Activated CD4-positive, alpha-beta T cell treated with anti-CD3 and anti-CD28 coated beads for 1 hour (primary cell): ENCODE measurements at regions not wholly inside any gene's neighbourhood (a gene's known extent, or its start where the extent isn't known, plus 50 kb on each side); places are given as distances from the start of the nearest gene placed in this dataset.
"Not testable (repeated sequence)": the region's sequence is repeated elsewhere in the genome, so short reads cannot be mapped to it uniquely, and the experiment has no call there.

Experiments used
- DNase-seq: peaks from one replicate; pipeline ENCODE4 v3.0.0-alpha.2; 2020

DNA sequence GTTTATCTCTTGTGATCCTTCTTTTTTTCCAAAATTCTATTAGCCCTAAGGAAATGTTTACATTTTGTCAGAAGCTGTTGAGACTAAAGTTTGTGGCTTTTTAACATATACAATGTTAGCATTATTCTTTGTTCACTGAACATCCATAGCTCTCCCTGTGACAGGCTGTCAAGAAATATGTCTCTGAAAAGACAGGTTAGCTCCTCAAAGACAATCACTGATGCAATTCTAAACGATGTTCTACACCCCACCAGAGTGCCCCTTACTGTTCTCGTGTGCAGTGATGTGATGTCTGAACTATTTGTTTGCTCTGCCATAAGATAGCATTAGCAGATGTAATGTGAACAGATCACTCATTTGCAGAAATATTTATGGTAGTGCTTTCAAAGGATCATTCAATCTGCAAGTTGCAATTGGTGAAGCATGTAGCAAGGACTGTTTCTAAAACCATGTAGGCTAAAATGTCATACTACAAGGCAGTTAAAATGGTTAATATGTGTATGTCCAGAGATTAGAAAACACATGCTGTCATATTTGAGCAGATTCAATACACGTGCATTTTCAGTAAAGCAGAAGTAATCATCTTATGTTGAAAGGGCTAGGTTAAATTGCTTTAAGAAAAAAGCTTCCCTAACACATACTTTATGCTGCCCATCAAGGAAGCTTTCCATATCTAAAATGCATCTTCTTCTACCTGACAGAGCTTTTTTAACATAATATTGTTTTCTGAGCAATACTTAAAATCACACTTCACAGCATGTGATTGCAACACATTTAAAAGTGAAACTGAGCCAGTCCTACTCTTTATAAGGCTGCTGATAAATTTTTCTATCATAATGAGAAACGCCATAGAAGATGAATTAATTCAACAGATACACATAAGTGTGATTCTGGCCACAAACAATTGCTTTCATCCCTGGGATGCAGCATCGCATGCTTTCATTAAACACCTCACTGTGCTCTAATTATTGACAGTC, 285.7 kb upstream of the UBE2E3 start:
- no peak for DNase-seq

DNA sequence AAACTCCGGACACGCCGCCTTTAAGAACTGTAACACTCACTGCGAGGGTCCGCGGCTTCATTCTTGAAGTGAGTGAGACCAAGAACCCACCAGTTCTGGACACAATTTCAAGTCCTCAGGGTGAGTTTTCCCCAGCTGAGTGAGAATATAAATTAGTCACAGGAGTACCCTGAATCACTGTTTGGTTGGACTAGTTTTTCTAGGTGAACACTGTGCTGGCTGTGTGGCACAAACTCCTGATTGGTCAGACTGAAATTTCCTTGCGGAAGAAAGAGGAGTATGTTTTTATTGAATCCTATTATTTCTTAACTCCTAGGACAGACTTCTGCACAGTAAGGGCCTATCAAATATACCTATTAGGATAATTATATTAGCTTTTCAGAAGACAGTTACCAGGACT, 288.1 kb upstream of the UBE2E3 start:
- no peak for DNase-seq

DNA sequence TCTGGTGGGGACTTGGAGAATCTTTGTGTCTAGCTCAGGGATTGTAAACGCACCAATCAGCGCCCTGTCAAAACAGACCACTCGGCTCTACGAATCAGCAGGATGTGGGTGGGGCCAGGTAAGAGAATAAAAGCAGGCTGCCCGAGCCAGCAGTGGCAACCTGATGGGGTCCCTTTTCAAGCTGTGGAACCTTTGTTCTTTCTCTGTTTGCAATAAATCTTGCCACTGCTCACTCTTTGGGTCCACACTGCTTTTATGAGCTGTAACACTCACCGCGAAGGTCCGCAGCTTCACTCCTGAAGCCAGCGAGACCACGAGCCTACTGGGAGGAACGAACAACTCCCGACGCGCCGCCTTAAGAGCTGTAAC, 288.6 kb upstream of the UBE2E3 start:
- not testable (repeated sequence) for DNase-seq

DNA sequence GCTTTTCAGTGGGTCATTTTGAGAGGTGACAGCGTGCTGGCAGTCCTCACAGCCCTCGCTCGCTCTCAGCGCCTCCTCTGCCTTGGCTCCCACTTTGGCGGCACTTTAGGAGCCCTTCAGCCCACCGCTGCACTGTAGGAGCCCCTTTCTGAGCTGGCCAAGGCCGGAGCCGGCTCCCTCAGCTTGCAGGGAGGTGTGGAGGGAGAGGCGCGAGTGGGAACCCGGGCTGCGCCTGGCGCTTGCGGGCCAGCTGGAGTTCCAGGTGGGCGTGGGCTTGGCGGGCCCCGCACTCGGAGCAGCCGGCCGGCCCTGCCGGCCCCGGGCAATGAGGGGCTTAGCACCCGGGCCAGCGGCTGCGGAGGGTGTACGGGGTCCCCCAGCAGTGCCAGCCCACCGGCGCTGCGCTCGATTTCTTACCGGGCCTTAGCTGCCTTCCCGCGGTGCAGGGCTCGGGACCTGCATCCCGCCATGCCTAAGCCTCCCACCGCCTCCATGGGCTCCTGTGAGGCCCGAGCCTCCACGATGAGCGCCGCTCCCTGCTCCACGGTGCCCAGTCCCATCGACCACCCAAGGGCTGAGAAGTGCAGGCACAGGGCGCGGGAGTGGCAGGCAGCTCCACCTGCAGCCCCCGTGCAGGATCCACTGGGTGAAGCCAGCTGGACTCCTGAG, 289.1 kb upstream of the UBE2E3 start:
- not testable (repeated sequence) for DNase-seq

DNA sequence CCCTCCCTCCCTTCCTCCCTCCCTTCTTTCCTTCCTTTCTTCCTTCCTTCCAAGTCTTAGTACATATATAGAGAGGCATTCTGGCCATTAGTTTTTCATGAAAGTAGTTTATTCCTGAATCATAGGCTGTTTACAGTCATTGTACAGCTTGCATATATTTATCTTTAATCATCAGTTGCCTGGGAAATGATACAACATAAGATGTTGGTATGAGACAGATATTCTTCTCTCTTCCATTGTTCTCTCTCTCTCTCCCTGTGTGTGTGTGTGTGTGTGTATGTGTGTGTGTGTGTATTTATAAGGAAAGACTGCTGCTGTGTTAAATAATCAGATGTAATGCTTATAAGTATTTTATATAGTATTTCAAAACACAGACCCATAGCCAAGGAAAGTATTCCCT, 289.8 kb upstream of the UBE2E3 start:
- no peak for DNase-seq

DNA sequence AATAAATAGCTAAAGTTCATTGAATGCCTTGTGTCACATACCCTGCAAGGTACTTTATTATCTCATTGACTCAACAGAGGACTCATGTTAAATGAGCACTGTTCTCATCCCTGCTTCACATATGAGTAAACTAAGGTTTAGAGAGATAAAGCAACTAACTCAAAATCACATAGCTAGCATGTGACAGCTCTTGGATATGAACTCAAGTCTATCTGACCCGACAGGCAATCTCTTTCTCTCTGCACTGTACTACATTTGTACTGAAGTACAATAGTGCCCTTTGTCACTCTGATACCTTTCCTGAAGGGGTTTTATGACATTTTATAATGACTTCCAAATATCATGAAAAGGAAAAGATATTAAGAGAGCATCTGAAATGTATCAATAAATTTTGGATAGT, 297.5 kb upstream of the UBE2E3 start:
- DNase-seq = no peak

DNA sequence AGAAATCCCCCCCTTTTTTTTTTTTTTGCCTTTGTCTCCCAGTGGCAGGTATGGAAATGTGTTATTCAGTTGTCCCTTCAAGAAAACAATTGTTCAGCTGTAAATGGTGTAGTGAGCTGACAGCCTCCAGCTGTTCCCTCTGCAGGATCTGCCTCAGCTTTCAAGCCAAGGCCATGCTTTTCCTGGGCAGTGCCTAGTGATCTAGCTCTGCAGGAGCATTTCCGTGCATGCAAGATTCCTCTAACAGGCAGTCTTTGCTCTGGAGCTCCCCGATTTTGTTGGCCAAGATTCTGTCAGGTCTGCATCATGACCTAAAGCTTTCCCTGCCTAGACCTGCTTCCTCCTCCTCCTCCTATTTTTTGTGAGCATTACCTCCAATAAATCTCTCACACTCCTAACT, 300.7 kb upstream of the UBE2E3 start:
- no peak for DNase-seq

DNA sequence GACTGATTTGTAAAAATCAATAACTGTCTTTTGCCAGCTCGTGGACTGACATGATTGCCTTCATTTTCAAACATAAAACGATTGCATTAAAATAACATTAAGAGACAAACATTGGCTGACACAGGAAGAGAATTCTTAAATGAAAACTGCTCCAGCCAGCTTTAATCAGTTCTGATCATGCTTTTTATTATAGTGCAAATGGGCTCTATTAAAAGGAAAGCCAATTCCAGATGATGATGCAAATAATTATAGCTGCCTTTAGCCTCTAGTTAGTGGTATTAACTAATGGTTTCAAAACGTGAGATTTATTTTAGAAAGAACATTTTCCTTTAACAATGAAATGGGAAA, 301.8 kb upstream of the UBE2E3 start:
- no peak for DNase-seq

DNA sequence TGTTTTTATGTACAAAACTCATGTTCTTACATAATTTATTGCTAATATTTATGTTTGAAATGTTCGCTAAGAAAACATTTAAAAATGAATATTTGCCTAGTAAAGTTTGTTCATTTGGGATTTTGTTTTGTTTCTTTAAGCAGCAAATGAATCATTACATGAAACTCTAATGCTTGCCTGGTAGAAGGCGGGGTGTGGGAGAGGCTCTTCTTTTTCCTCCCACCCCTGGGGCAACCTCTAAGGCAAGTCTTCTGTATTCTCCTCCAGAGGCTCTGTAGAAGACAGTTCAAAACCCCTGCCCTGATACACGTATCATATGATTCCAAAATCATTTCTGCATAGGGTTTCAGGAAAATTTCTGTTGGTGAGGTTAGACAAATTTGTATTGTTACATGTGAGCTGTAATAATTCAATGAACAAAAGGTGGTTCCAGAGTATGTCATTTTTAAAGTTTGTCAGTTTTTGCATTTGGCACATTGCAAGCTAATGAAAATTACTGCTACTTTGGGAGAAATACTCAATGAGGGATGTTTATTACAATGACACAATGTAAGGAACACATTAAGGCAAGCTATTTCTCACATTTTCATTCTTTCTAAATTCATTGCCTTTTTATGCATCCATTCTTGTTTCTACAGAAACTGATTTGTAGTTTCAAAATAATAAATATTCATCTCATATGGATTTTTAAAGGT, 302.3 kb upstream of the UBE2E3 start:
- DNase-seq = no peak

DNA sequence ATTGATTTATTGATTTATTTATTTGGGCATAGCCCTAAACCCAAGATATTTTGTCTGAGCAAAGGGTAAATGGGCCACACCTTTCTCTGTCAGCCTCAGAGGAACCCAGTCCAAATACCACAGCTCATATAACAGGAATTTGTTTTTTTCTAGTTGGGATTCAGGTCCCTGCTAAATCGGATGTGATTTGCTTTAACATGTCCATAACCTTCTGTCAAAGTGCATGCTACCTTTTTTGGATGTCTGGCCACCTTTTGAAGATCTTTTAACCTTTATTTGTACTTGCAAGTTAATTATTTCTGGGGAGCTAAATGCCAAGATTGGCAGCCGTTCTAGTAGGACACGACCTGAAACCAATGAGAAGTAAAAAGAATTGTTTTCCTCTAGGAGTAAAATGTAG, 303.2 kb upstream of the UBE2E3 start:
- no peak for DNase-seq

DNA sequence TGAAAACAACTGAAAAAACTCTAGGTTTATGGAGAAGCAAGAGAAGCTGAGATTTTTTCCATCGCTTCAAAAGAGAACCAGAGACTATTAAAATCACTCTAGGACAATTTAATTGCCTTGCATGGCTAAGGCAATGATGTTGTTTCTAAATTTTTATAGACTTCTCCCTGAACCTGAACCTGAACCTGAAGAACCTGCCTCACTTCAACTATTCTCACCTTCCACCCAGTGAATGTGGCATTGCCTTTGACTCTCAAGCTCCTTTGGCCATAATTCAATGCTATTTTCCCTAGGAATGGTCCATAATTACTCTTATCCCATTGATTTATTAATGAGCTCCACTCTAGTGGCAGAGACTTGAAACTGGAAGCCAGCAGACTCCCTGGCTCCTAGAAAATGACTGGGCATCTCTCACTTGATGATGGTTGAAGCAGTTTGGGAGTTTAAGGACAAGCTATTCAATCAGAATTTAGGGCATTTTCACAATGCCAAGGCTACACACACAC, 303.8 kb upstream of the UBE2E3 start:
- DNase-seq = no peak

DNA sequence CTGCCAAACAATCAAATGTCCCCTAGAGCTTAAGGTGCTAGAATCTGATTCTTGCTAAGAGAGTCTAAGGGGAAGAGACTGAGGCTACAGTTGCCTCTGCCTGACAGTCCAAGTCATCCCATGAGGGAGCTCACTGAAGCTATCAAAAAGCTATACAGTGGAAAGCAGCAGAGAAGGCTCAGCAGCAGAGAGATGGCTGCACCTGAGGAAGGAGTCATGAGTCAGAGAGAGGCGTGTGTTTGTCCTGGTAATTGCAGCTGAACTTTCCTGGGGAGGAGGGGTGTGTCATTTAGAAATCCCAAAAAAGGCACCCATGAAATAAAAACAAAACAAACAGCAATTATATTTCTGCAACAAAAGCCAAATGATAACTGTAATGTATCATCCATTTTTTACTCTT, 305.2 kb upstream of the UBE2E3 start:
- no peak for DNase-seq

DNA sequence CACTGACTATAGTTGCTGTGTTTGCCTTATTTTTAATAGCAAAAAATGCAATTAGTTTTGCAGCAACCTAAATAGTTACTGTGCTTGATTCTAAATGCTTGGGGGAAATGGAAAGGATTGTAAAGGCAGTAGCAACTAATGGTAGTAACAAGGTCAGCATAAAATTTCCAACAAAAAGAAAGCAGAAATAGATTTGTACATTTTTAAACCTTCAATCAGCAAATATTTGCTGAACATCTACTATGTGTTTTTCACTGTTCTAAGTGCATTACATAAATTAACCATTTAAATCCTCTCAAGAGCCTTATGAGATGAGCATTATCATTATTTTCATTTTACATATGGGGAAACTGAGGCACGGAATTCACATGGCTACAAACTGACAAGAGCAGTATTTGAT, 308.0 kb upstream of the UBE2E3 start:
- DNase-seq = no peak

DNA sequence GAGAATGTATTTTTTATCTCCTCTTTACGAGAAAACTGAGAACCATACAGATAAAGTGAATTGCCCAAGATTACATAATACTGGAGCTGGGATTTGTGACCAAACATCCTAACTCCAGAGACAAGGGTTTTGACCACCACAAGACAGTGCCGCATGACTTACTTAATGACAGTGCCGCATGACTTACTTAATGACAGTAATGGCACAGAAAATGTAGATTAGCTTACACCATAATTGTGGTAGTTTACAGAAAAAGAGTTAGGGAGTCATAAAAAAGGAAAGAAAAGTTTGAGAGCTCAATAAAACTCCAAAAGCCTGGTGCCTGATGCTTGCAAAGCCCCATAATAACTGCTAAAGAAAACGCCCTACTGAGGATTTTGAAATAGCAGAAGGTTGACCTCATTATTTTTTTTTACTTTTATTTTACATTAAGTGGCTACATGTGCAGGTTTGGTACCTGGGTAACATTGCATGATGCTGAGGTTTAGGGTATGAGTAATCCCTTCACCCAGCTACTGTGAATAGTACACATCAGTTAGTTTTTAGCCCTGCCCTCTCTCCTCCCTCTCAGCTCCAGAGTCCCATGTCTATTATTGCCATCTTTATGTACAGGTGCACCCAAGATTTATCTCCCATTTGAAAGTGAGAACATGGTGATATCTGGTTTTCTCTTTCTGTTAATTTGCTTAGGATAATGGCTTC, 310.0 kb upstream of the UBE2E3 start:
- no peak for DNase-seq

DNA sequence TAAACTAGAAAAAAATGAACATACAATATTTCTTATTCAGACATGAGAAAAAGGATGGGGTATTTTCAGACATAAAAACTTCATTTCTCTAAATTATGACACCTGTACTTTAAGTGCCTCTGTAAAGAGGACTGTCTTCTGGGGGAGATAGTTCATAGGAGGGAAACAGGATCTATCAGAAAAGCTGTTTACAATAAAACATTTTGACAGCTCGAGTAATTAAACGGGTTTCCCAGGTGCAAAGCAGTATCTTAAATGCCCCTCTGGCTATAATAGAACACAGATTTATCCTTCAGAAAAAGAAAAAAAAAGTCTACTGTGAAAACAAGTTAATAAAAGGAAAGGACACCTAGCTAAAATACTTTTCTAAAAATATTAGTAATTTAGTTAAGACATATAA, 311.4 kb upstream of the UBE2E3 start:
- DNase-seq = no peak

DNA sequence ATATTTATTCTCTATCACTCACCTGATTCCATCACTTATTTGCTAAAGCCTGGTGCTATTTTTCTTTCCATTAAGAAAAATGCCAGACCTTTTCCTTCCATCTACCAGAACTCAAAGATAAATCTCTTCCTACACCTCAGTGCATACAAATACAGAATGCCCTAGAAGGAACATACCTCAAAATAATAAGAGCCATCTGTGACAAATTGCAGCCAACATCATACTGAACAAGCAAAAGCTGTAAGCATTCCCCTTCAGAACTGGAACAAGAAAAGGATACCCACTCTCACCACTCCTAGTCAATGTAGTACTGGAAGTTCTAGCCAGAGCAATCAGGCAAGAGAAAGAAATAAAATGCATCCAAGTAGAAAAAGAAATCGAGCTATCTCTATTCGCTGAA, 315.9 kb upstream of the UBE2E3 start:
- DNase-seq = no peak

DNA sequence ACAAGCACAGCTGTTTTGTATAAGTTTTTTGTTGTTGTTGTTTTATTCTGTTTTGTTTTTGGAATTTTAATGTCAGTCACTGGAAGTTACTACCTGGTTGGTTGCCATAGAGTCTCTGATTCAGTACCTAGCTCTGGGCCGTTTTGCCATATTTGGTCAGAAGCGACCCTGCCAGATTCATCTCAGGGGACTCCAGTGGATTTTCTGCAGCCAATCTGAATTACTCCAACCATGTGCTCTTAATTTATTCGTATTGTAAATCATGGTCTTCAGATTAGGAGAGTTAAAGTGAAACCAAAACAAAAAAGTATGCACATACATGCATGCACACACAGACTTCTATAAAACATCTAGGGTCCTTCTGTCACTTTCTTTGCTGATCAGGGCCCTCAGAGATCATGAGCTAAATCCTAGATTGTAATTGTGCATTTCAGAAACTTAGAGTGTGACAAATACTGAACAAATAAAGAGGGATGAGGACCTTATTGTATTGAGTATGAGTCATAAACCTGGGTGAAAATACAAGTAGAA, 317.4 kb upstream of the UBE2E3 start:
- DNase-seq = no peak

DNA sequence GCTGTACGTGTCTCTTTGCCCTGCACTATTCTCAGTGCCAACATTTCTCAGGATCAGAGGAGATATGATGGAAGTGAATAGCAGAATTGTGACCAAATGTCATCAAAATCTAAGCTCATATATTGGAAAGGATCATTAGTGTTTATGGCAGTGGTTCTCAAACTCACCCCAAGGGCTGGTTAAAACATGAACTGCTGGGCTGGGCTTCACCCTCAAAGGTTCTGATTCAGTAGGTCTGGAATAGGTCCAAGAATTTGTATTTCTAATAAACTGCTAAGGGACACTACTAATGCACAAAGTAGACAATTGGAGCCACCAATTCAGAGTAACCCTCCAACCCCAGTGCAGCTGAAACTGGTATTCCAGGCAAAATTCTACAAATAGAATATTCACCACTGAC, 317.9 kb upstream of the UBE2E3 start:
- no peak for DNase-seq

DNA sequence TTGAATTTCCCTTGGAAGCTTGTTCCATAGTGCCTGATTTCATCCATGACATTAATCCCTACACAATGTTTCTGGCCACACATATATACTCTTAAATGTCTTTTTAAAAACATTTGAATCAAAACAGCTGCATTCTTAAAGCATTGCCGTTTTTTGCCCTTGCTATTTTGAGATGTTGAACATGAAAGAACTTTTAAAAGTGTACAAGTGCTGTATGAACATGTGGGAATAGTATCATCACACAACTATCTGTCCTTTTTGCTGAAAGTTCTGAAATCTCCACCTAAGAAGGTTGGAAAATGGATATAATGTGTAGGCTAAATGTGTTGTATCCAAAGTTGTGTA, 318.7 kb upstream of the UBE2E3 start:
- DNase-seq = no peak

DNA sequence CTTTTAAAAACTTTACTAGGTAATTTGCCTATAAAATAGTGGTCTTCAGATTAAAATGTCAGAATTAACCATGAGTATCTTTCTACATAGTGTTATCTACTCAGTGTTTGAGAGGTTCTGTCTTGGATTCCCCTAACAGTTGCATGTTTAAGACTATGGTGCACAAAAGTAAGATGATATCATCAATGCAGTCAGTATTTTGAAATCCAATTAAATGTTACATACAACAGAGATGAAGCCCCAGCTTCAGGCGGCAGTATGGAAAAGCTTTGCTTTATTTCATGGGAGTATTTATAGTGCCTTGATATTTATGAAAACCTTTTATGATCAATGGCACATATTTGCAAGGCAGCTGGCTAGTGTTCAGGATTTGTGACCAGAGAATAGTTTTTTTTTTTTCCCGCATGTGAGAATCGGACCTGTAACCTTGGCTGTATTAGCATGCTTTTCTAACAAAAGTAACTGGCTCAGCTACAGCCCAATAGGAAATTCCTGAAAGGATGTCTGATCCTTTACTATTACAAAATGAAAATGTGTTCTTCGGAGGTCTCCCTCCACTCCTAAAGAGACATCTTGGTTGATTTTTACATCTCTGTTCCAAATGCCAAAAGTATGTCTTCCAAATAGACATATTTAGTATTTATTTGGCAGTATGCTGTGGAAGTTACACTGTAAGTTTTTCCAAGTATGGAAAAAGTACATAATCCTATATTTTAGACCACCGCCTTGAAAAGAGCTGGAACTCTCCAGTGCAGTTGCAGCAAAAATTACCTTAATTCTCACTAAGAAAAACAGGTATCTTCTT, 319.3 kb upstream of the UBE2E3 start:
- no peak for DNase-seq

DNA sequence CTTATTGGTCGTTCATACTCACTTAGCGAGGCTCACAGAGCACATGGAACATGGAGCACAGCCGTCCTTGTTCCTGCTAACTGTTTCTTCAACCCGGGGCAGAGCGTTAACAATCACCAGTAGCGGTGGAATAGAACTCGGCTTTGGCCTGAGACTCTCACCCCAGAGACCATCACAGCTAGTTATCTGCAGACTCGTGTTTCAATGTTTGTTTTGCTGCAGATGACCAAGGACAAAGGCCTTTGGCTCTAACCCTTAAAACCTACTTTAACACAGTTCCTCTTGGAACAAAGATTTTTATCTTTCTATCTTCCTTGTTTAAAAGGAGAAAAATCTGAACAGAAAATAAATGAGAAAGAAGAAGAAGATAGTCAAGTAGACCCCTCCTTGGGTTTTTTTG, 320.2 kb upstream of the UBE2E3 start:
- DNase-seq = no peak

DNA sequence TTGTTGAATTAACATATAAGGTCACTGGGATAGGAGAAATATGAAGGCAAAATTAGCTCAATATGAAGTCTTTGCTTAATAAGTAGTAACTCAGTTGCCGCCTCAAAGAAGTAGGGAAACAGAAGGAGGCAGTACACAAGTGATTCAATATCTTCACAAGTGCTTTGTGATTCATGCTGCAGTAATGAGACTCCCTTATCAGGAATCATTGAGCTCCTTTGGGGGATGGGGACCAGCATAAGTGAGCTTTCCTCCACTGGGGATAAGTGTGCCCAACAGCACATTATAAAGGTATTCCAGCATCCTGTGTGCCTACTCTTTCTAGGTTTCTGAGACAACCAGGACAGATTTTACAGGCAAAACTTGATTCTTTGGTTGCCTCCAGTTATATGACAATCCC, 323.4 kb upstream of the UBE2E3 start:
- DNase-seq = no peak
